ENCODE measurements at regions not wholly inside any gene's neighbourhood (a gene's known extent, or its start where the extent isn't known, plus 50 kb on each side); places are given as distances from the start of the nearest gene placed in this dataset.

DNA sequence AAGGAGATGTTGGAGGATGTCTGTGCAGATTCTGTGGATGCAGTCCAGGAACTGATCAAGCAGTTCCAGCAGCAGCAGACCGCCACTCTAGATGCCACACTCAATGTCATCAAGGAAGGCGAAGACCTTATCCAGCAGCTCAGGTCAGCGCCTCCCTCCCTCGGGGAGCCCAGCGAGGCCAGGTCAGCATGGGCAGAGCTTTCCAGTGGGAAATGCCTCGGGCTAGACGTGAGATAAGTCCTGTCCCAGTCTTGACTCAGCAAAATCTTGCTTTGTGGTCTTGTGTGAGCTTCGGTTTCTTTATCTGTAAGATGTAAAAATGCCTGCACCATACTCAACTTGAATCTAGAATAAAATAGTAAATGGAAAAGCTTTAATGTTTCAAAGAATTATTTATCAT lies 335.1 kb upstream of the UMPS start:
- no peaks in the 10 kb centered on the region for H3F3A ChIP-seq (ENCODE audit: control insufficient read depth, insufficient read depth)
- no peak overlapping the region for H3K4me2 ChIP-seq (ENCODE audit: low read length)
- no peak overlapping the region for H3K27ac ChIP-seq (ENCODE audit: low read depth, low read length)
- no peaks in the 10 kb centered on the region for H3K79me2 ChIP-seq (ENCODE audit: control insufficient read depth, low read length)
- TF ChIP-seq, protein P1, sequence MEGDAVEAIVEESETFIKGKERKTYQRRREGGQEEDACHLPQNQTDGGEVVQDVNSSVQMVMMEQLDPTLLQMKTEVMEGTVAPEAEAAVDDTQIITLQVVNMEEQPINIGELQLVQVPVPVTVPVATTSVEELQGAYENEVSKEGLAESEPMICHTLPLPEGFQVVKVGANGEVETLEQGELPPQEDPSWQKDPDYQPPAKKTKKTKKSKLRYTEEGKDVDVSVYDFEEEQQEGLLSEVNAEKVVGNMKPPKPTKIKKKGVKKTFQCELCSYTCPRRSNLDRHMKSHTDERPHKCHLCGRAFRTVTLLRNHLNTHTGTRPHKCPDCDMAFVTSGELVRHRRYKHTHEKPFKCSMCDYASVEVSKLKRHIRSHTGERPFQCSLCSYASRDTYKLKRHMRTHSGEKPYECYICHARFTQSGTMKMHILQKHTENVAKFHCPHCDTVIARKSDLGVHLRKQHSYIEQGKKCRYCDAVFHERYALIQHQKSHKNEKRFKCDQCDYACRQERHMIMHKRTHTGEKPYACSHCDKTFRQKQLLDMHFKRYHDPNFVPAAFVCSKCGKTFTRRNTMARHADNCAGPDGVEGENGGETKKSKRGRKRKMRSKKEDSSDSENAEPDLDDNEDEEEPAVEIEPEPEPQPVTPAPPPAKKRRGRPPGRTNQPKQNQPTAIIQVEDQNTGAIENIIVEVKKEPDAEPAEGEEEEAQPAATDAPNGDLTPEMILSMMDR (IDR thresholded peaks at IDR 0.05; ENCODE audit: low read depth, low read length, poor library complexity, severe bottlenecking): no peak
- no peaks in the 10 kb centered on the region for H3K9me3 ChIP-seq (ENCODE audit: control insufficient read depth, insufficient read depth, low read length)
- H3K27me3 ChIP-seq (ENCODE audit: control insufficient read depth, low read length): no peaks in the 10 kb centered on the region
- H3K9me2 ChIP-seq (replicated peaks; ENCODE audit: control insufficient read depth, low read length): no peaks in the 10 kb centered on the region
- H3K4me3 ChIP-seq (ENCODE audit: low read length): no peak overlapping the region
- no peaks in the 10 kb centered on the region for H4K20me1 ChIP-seq (ENCODE audit: control insufficient read depth, insufficient read depth, low read depth, low read length)
- no peaks in the 10 kb centered on the region for H3K36me3 ChIP-seq (ENCODE audit: control insufficient read depth, low read length)
- no peaks in the 10 kb centered on the region for H3K4me1 ChIP-seq (ENCODE audit: control insufficient read depth, low read length)

DNA sequence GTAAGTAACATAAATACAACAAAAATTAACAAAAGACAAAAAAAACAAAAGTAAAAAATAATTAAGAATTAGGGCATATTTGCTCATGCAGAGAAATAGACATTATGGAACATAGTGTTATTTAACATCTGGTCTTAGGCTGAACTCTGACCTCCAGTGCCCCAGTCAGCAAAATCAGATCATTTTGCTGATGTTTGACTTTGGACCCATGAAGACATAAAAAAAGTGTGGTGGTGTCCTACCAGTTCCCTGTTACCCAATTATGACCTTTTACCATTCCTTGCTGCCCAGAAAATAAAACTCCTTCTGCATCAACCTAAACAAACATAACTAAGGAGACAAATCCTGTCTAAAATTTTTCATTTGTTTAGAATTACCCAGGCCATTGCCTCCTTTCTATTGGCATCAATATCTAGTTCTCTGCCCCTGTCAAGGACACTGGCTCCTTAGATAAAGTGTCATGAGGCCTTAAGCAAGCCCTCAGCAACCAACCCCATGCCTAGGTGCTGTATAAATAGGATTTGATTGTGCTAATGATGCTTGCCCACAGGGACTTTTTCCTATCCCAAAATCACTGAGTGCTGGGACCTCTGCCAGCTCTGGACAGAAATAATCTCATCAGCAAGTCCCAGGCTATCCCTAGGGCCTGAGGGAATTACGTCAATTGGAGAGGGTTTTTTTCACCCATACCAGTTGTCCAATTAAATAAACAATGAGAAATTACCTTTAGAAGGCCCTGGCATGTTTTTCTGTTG lies 334.5 kb upstream of the UMPS start:
- Histone ChIP-seq H3K27me3 (ENCODE audit: control insufficient read depth, low read length) (no peaks in the 10 kb centered on the region), H3K79me2 (ENCODE audit: control insufficient read depth, low read length) (no peaks in the 10 kb centered on the region), H3K27ac (ENCODE audit: low read depth, low read length) (no peak overlapping the region), H4K20me1 (ENCODE audit: control insufficient read depth, insufficient read depth, low read depth, low read length) (no peaks in the 10 kb centered on the region), H3F3A (ENCODE audit: control insufficient read depth, insufficient read depth) (no peaks in the 10 kb centered on the region), H3K4me3 (ENCODE audit: low read length) (no peak overlapping the region), H3K4me1 (ENCODE audit: control insufficient read depth, low read length) (no peaks in the 10 kb centered on the region), H3K36me3 (ENCODE audit: control insufficient read depth, low read length) (no peaks in the 10 kb centered on the region), H3K4me2 (ENCODE audit: low read length) (no peak overlapping the region), H3K9me2 (replicated peaks; ENCODE audit: control insufficient read depth, low read length) (no peaks in the 10 kb centered on the region), H3K9me3 (ENCODE audit: control insufficient read depth, insufficient read depth, low read length) (no peaks in the 10 kb centered on the region)
- TF ChIP-seq, protein P1 (IDR thresholded peaks at IDR 0.05; ENCODE audit: low read depth, low read length, poor library complexity, severe bottlenecking): no peak
- TF ChIP-seq EZH2phosphoT487 (IDR thresholded peaks at IDR 0.05; ENCODE audit: borderline replicate concordance, low read length): no peak

DNA sequence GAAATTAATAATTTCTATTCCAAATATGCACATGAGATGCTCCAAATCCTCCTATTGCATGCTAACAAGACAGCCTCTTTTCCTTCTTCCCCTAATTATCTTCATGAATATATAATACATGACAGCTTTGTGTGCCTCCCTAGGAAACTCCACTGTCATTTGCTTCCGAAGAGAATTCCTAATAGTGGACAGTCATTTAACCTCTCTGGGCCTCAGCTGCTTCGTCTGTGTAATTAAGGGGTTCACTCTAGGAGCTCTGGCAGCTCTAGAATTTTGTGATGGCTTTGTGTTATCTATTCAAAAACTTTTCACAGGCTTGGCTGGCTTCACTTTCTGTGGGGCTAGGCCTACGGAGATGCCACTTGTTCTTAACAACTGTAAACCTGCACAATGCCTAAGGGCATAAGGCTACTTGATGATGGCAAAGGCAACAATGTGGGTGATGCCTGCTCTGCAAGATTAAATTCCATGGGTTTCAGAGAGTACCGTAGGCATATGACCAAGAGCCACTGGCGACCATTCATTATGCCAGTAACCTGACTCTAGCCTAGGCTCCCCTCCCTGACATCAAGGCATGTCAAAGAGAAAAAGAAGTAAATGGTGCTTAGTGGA lies 333.8 kb upstream of the UMPS start:
- TF ChIP-seq EZH2phosphoT487 (IDR thresholded peaks at IDR 0.05; ENCODE audit: borderline replicate concordance, low read length): no peak
- TF ChIP-seq, protein P1 (IDR thresholded peaks at IDR 0.05; ENCODE audit: low read depth, low read length, poor library complexity, severe bottlenecking): no peak
- H3K4me3 ChIP-seq (ENCODE audit: low read length): no peak overlapping the region
- H3K27me3 ChIP-seq (ENCODE audit: control insufficient read depth, low read length): no peaks in the 10 kb centered on the region
- no peaks in the 10 kb centered on the region for H4K20me1 ChIP-seq (ENCODE audit: control insufficient read depth, insufficient read depth, low read depth, low read length)
- H3K4me1 ChIP-seq (ENCODE audit: control insufficient read depth, low read length): no peaks in the 10 kb centered on the region
- H3K27ac ChIP-seq (ENCODE audit: low read depth, low read length): no peak overlapping the region
- H3K4me2 ChIP-seq (ENCODE audit: low read length): no peak overlapping the region
- H3K36me3 ChIP-seq (ENCODE audit: control insufficient read depth, low read length): no peaks in the 10 kb centered on the region
- no peaks in the 10 kb centered on the region for H3K79me2 ChIP-seq (ENCODE audit: control insufficient read depth, low read length)
- H3K9me3 ChIP-seq (ENCODE audit: control insufficient read depth, insufficient read depth, low read length): no peaks in the 10 kb centered on the region
- no peaks in the 10 kb centered on the region for H3K9me2 ChIP-seq (replicated peaks; ENCODE audit: control insufficient read depth, low read length)
- no peaks in the 10 kb centered on the region for H3F3A ChIP-seq (ENCODE audit: control insufficient read depth, insufficient read depth)

Data from DOHH2 (cell line).